Neutrophil (primary cell): ENCODE measurements at regions not wholly inside any gene's neighbourhood (a gene's known extent, or its start where the extent isn't known, plus 50 kb on each side); places are given as distances from the start of the nearest gene placed in this dataset.

ENCODE experiments used
- H3K27ac ChIP-seq: fragments of 200-600 bp; sonication (generic); 2 replicates; pipeline ENCODE4 v1.5.1; 2016; ENCODE audit warnings: mild to moderate bottlenecking, moderate library complexity
- H3K27me3 ChIP-seq: fragments of 200-600 bp; sonication (generic); 2 replicates; pipeline ENCODE4 v1.6.0; 2016; ENCODE audit warnings: mild to moderate bottlenecking
- H3K36me3 ChIP-seq: fragments of 200-600 bp; sonication (generic); 2 replicates; pipeline ENCODE4 v1.5.1; 2017
- H3K4me1 ChIP-seq, 2 experiments: fragments of 200-600 bp in 1 of 2; sonication (generic) in 1 of 2; 1 replicate in 1 of 2; 2 replicates in 1 of 2; pipeline versions ENCODE4 v1.5.1 to v1.6.1; 2013 to 2016; ENCODE audit warnings: low read depth in 1 of 2, low read length in 1 of 2, mild to moderate bottlenecking in 1 of 2, moderate library complexity in 1 of 2; ENCODE audit not compliant: control insufficient read depth in 1 of 2, insufficient read depth in 1 of 2
- H3K4me3 ChIP-seq, 2 experiments: fragments of 200-600 bp in 1 of 2; sonication (generic) in 1 of 2; 1 replicate in 1 of 2; 2 replicates in 1 of 2; pipeline ENCODE4 v1.5.1; 2013 to 2016; ENCODE audit warnings: low read depth in 1 of 2, low read length in 1 of 2, mild to moderate bottlenecking in 1 of 2, moderate library complexity in 1 of 2
- H3K9me3 ChIP-seq: fragments of 200-600 bp; sonication (generic); 2 replicates; pipeline ENCODE4 v1.5.1; 2016
- CTCF ChIP-seq: fragments of 200-600 bp; sonication (generic); IDR thresholded peaks from 2 replicates; pipeline ENCODE4 v1.5.1; 2016; ENCODE audit warnings: antibody characterized with exemption

- no peak for TF ChIP-seq CTCF
- H3K9me3 ChIP-seq: no peaks in the 10 kb centered on the region
- H3K27me3 ChIP-seq: no peaks in the 10 kb centered on the region
- no peaks in the 10 kb centered on the region for H3K4me1 ChIP-seq
- no peak overlapping the region for H3K4me3 ChIP-seq
- no peak overlapping the region for H3K27ac ChIP-seq
- no peaks in the 10 kb centered on the region for H3K36me3 ChIP-seq
These were observed 93.8 kb upstream of the CACNA1A start for GRCh38 chr19:13600091-13600490.

- no peaks in the 10 kb centered on the region for H3K36me3 ChIP-seq
- no peak for TF ChIP-seq CTCF
- H3K27ac ChIP-seq: no peak overlapping the region
These were observed 93.4 kb upstream of the CACNA1A start for GRCh38 chr19:13599681-13600080.

GRCh38 chr19:13598098-13598497, 91.8 kb upstream of the CACNA1A start:
- no peak overlapping the region for H3K27ac ChIP-seq
- no peaks in the 10 kb centered on the region for H3K27me3 ChIP-seq
- H3K4me1 ChIP-seq: no peaks in the 10 kb centered on the region
- H3K4me3 ChIP-seq: no peak overlapping the region
- H3K9me3 ChIP-seq: no peaks in the 10 kb centered on the region
- no peak for TF ChIP-seq CTCF
- H3K36me3 ChIP-seq: no peaks in the 10 kb centered on the region

More at GRCh38 chr19:13599681-13600080, 93.4 kb upstream of the CACNA1A start:
- Histone ChIP-seq H3K9me3 (no peaks in the 10 kb centered on the region), H3K4me1 (no peaks in the 10 kb centered on the region), H3K27me3 (no peaks in the 10 kb centered on the region), H3K4me3 (no peak overlapping the region)

- no peak overlapping the region for H3K27ac ChIP-seq
- H3K4me3 ChIP-seq: no peak overlapping the region
- H3K27me3 ChIP-seq: no peaks in the 10 kb centered on the region
- no peaks in the 10 kb centered on the region for H3K9me3 ChIP-seq
- no peaks in the 10 kb centered on the region for H3K36me3 ChIP-seq
- TF ChIP-seq CTCF: no peak
- no peaks in the 10 kb centered on the region for H3K4me1 ChIP-seq
These were observed 91.4 kb upstream of the CACNA1A start for GRCh38 chr19:13597640-13598039.

GRCh38 chr19:13588957-13589833, 82.9 kb upstream of the CACNA1A start:
- peaks cover 14% of the 10 kb centered on the region for H3K27me3 ChIP-seq
- H3K4me1 ChIP-seq: no peaks in the 10 kb centered on the region
- no peaks in the 10 kb centered on the region for H3K9me3 ChIP-seq
- H3K27ac ChIP-seq: no peak overlapping the region
- TF ChIP-seq CTCF: peak; percentile 84
- no peak overlapping the region for H3K4me3 ChIP-seq
- H3K36me3 ChIP-seq: no peaks in the 10 kb centered on the region
